Natural killer cell (primary cell): ENCODE measurements at regions not wholly inside any gene's neighbourhood (a gene's known extent, or its start where the extent isn't known, plus 50 kb on each side); places are given as distances from the start of the nearest gene placed in this dataset.

Experiments used
- ATAC-seq, 3 donors: fragments of 150-1000 bp in 2 of 3; fragments of 200-7000 bp in 1 of 3; cut with Tn5 transposase; 1 replicate in 1 of 3; 2 replicates in 2 of 3; pipeline ENCODE4 v1.10.0; 2021; ENCODE audit warnings: mild to moderate bottlenecking in 2 of 3, moderate library complexity in 2 of 3
- DNase-seq, 2 donors: peaks; one replicate each; pipeline versions ENCODE4 v3.0.0 to v3.0.0-alpha.2; 2013 to 2021; ENCODE audit warnings: mixed read lengths in 1 of 2
- H3K27ac ChIP-seq: one replicate; pipeline ENCODE4 v1.5.1; 2013; ENCODE audit warnings: mild to moderate bottlenecking, low read length
- H3K27me3 ChIP-seq: one replicate; pipeline ENCODE4 v1.6.1; 2013; ENCODE audit warnings: low read length; ENCODE audit not compliant: control insufficient read depth, insufficient read depth
- H3K36me3 ChIP-seq: one replicate; pipeline ENCODE4 v1.6.1; 2013; ENCODE audit warnings: low read length; ENCODE audit not compliant: control insufficient read depth, insufficient read depth
- H3K4me1 ChIP-seq: one replicate; pipeline ENCODE4 v1.6.1; 2013; ENCODE audit warnings: low read length; ENCODE audit not compliant: control insufficient read depth, insufficient read depth
- H3K4me3 ChIP-seq: one replicate; pipeline ENCODE4 v1.5.1; 2013; ENCODE audit warnings: low read length
- H3K9me3 ChIP-seq: one replicate; pipeline ENCODE4 v1.6.1; 2013; ENCODE audit warnings: low read length; ENCODE audit not compliant: control insufficient read depth, insufficient read depth
- H3K27ac Mint-ChIP-seq, 2 donors: one replicate each; pipeline ENCODE4 v1.8.0; 2022; ENCODE audit warnings: mild to moderate bottlenecking in 2 of 2, mixed read lengths in 2 of 2, moderate library complexity in 1 of 2
- H3K27me3 Mint-ChIP-seq, 2 donors: one replicate each; pipeline ENCODE4 v1.8.0; 2022; ENCODE audit warnings: low read depth in 2 of 2, mixed read lengths in 2 of 2
- H3K36me3 Mint-ChIP-seq: one replicate; pipeline ENCODE4 v1.8.0; 2022; ENCODE audit warnings: mixed read lengths
- H3K4me1 Mint-ChIP-seq, 2 donors: one replicate each; pipeline ENCODE4 v1.8.0; 2022; ENCODE audit warnings: mixed read lengths in 2 of 2
- H3K4me3 Mint-ChIP-seq: one replicate; pipeline ENCODE4 v1.8.0; 2022; ENCODE audit warnings: mild to moderate bottlenecking, moderate library complexity, mixed read lengths
- H3K9me3 Mint-ChIP-seq, 2 donors: one replicate each; pipeline ENCODE4 v1.8.0; 2022; ENCODE audit warnings: mixed read lengths in 2 of 2
- WGBS: methylation state at CpG from one replicate; pipeline ENCODE4 v1.1.7; 2013; ENCODE audit warnings: missing lambda C conversion rate; ENCODE audit not compliant: insufficient coverage; 5-methylcytosine and 5-hydroxymethylcytosine counted together
- intact Hi-C: fragments of 100-400 bp; cut with micrococcal nuclease; formaldehyde crosslinking; loops from one replicate; pipeline ENCODE4 v1.14.2; 2022
- TF ChIP-seq, protein P1 (sequence below): fragments of 200-600 bp; IDR thresholded peaks from one replicate; pipeline ENCODE4 v1.8.0; 2022; ENCODE audit warnings: antibody characterized with exemption

DNA sequence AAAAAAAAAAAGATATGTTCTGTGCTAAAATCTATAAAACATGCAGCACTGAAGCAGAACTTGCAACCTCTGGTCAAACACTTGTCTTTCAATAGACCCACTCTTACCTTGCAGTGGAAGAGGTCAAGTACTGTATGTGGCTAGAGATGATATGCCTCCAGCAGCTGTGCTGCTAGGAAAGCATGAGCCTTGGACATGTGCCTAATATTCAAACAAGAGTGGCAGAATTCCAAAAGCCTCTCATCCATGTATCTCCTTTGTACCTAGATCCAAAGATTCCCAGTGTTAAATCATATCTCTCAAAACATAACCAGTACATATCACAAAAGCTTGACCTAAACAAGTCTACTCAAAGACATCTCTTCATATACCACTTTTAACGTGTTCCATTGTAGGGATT lies 105.0 kb upstream of the CPNE8 start:
- intact Hi-C loops = no loop called here
- ATAC-seq = no peak
- 63% methylated on average over 1 of the region's 1 CpG for WGBS

DNA sequence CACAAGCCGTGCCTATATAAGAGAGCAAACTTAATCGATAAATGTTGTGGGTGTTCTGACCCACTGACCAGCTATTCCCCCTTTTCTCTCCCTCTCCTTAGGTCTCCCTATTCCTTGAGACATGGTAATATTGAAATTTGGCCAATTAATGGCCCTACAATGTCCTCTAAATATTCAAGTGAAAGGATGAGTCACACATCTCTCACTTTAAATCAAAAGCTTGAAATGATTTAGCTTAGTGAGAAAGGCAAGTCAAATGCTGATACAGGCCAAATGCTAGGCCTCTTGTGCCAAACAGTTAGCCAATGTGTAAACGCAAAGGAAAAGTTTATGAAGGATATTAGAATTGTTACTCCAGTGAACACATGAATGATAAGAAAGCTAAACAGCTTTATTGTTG lies 102.2 kb upstream of the CPNE8 start:
- no peaks in the 10 kb centered on the region for H3K4me1 Mint-ChIP-seq
- Histone ChIP-seq H3K9me3 (no peaks in the 10 kb centered on the region), H3K27me3 (no peaks in the 10 kb centered on the region), H3K27ac (no peak overlapping the region), H3K4me1 (no peaks in the 10 kb centered on the region), H3K36me3 (no peaks in the 10 kb centered on the region), H3K4me3 (no peak overlapping the region)
- H3K27ac Mint-ChIP-seq = no peak overlapping the region
- H3K27me3 Mint-ChIP-seq = no peaks in the 10 kb centered on the region
- no peak for DNase-seq
- ATAC-seq = no peak
- WGBS = 67% methylated on average over 1 of the region's 3 CpGs
- H3K4me3 Mint-ChIP-seq = no peak overlapping the region
- intact Hi-C loops = no loop called here
- H3K36me3 Mint-ChIP-seq = no peaks in the 10 kb centered on the region
- TF ChIP-seq, protein P1, sequence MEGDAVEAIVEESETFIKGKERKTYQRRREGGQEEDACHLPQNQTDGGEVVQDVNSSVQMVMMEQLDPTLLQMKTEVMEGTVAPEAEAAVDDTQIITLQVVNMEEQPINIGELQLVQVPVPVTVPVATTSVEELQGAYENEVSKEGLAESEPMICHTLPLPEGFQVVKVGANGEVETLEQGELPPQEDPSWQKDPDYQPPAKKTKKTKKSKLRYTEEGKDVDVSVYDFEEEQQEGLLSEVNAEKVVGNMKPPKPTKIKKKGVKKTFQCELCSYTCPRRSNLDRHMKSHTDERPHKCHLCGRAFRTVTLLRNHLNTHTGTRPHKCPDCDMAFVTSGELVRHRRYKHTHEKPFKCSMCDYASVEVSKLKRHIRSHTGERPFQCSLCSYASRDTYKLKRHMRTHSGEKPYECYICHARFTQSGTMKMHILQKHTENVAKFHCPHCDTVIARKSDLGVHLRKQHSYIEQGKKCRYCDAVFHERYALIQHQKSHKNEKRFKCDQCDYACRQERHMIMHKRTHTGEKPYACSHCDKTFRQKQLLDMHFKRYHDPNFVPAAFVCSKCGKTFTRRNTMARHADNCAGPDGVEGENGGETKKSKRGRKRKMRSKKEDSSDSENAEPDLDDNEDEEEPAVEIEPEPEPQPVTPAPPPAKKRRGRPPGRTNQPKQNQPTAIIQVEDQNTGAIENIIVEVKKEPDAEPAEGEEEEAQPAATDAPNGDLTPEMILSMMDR = no peak
- peaks cover 5 to 8% of the 10 kb centered on the region in 2 donors for H3K9me3 Mint-ChIP-seq

More for the DNA sequence above, 105.0 kb upstream of the CPNE8 start:
- Histone ChIP-seq H3K36me3 (no peaks in the 10 kb centered on the region), H3K27ac (no peak overlapping the region), H3K27me3 (no peaks in the 10 kb centered on the region), H3K4me1 (no peaks in the 10 kb centered on the region), H3K4me3 (no peak overlapping the region), H3K9me3 (no peaks in the 10 kb centered on the region)
- H3K4me3 Mint-ChIP-seq = no peak overlapping the region
- TF ChIP-seq, protein P1 = no peak
- no peaks in the 10 kb centered on the region for H3K4me1 Mint-ChIP-seq
- H3K27ac Mint-ChIP-seq = no peak overlapping the region
- H3K27me3 Mint-ChIP-seq = no peaks in the 10 kb centered on the region
- no peaks in the 10 kb centered on the region for H3K36me3 Mint-ChIP-seq
- no peak for DNase-seq
- peaks cover 6 to 14% of the 10 kb centered on the region in 2 donors for H3K9me3 Mint-ChIP-seq

DNA sequence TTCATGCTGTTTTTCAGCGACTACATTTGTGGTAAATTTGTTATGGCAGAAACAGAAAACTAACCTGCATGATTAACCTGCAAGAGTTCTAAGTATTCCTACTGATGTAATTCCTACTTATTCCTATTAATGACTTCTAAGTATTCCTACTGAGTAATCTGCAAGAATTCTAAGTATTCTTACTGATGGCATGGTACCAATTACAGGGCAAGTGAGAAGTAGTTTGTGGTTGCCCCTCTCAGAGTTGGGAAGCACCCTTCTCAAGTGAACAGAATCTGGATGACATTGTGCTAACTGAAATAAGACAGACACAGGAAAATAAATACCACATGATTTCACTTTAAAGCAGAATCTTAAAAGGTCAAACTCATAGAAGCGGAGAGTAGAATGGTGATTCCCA lies 100.9 kb upstream of the CPNE8 start:
- no peak for DNase-seq
- H3K27me3 ChIP-seq = no peaks in the 10 kb centered on the region
- WGBS = 100% methylated on average over 1 of the region's 2 CpGs
- H3K9me3 Mint-ChIP-seq = peaks cover 4 to 7% of the 10 kb centered on the region in 2 donors
- H3K9me3 ChIP-seq = no peaks in the 10 kb centered on the region
- no peaks in the 10 kb centered on the region for H3K4me1 Mint-ChIP-seq
- no peak overlapping the region for H3K4me3 ChIP-seq
- no peak overlapping the region for H3K27ac Mint-ChIP-seq
- TF ChIP-seq, protein P1 = no peak
- H3K27ac ChIP-seq = no peak overlapping the region
- H3K4me1 ChIP-seq = no peaks in the 10 kb centered on the region
- intact Hi-C loops = no loop called here
- no peak overlapping the region for H3K4me3 Mint-ChIP-seq
- no peak for ATAC-seq
- H3K27me3 Mint-ChIP-seq = no peaks in the 10 kb centered on the region
- no peaks in the 10 kb centered on the region for H3K36me3 ChIP-seq
- no peaks in the 10 kb centered on the region for H3K36me3 Mint-ChIP-seq

DNA sequence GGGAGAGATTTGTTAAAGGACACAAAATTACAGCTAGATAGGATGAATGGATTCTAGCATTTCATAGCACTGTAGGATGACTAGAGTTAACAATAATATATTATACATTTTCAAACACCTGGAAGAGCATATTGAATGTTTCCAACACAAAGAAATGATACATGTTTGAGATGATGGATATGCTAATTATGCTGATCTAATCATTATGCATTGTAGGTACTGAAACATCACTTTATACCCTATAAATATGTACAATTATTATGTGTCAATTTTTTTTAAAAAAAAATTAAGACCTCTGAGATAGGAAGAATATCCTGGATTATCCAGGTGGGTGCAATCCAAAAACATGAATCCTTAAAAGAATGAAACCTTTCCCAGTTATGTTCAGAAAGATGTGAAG lies 100.3 kb upstream of the CPNE8 start:
- H3K27me3 Mint-ChIP-seq = no peaks in the 10 kb centered on the region

More for the DNA sequence above, 100.3 kb upstream of the CPNE8 start:
- H3K4me3 ChIP-seq = no peak overlapping the region
- DNase-seq (no peak), ATAC-seq (no peak)
- no peaks in the 10 kb centered on the region for H3K36me3 ChIP-seq
- H3K27ac ChIP-seq = no peak overlapping the region
- intact Hi-C loops = no loop called here
- TF ChIP-seq, protein P1 = no peak
- H3K27me3 ChIP-seq = no peaks in the 10 kb centered on the region
- Mint-ChIP-seq H3K4me3 (no peak overlapping the region), H3K27ac (no peak overlapping the region), H3K9me3 (peaks cover 3 to 7% of the 10 kb centered on the region in 2 donors), H3K4me1 (no peaks in the 10 kb centered on the region), H3K36me3 (no peaks in the 10 kb centered on the region)
- no peaks in the 10 kb centered on the region for H3K9me3 ChIP-seq
- no peaks in the 10 kb centered on the region for H3K4me1 ChIP-seq
